Activated T-helper 1 cell treated with anti-CD3 and anti-CD28 coated beads, Interleukin-12 subunit alpha, Interleukin-12 subunit beta, Interleukin-2, Interleukin-4 antibody, amounts not matched to agents 30 ng/mL and 10 ng/mL and 1 ng/mL, durations not matched to agents 14 hours and 24 hours and 36 hours (primary cell): ENCODE measurements at regions not wholly inside any gene's neighbourhood (a gene's known extent, or its start where the extent isn't known, plus 50 kb on each side); places are given as distances from the start of the nearest gene placed in this dataset.

ENCODE experiments used
- DNase-seq: peaks from one replicate; pipeline ENCODE4 v3.0.0; 2021; ENCODE audit warnings: low spot score
- H3K27ac Mint-ChIP-seq: one replicate; pipeline ENCODE4 v1.8.0; 2021; ENCODE audit warnings: mild to moderate bottlenecking, mixed read lengths
- H3K27me3 Mint-ChIP-seq: one replicate; pipeline ENCODE4 v1.8.0; 2022; ENCODE audit warnings: mild to moderate bottlenecking, moderate library complexity, mixed read lengths; ENCODE audit not compliant: insufficient read depth
- H3K36me3 Mint-ChIP-seq: one replicate; pipeline ENCODE4 v1.8.0; 2021; ENCODE audit warnings: low read depth, mixed read lengths
- H3K4me1 Mint-ChIP-seq: one replicate; pipeline ENCODE4 v1.8.0; 2021; ENCODE audit warnings: low read depth, mixed read lengths
- H3K4me3 Mint-ChIP-seq: one replicate; pipeline ENCODE4 v1.8.0; 2021; ENCODE audit warnings: mild to moderate bottlenecking, moderate library complexity, mixed read lengths
- H3K9me3 Mint-ChIP-seq: one replicate; pipeline ENCODE4 v1.8.0; 2021; ENCODE audit warnings: mixed read lengths
- intact Hi-C: fragments of 100-400 bp; cut with micrococcal nuclease; formaldehyde crosslinking; loops from one replicate; pipeline ENCODE4 v1.15.1; 2024

GRCh38 chr2:78262713-78263375 lies 740.7 kb upstream of the LRRTM4 start:
- H3K36me3 Mint-ChIP-seq = no peaks in the 10 kb centered on the region
- no peak for DNase-seq
- peaks cover 14% of the 10 kb centered on the region for H3K9me3 Mint-ChIP-seq
- H3K27ac Mint-ChIP-seq = no peak overlapping the region
- no peaks in the 10 kb centered on the region for H3K4me1 Mint-ChIP-seq
- intact Hi-C loops = no loop called here
- H3K4me3 Mint-ChIP-seq = no peak overlapping the region
- H3K27me3 Mint-ChIP-seq = no peaks in the 10 kb centered on the region

DNA sequence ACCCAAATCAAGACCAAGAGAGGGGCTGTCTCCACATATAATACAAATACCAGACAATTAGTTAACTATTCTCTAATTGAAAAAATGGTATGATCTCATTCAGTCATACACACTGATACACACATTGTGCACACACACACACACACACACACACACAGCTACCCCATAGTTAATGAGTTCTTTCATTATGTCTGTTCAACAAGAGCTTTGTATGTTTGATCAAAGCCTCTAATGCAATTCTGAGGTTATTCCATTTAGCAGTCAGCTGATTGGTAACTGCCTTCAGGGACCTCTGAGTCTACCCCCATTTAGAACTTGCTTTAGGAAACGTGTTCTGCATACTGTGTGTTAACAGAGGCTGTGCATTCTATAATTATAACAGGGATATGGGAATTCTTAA lies 741.4 kb upstream of the LRRTM4 start:
- H3K4me1 Mint-ChIP-seq = no peaks in the 10 kb centered on the region
- H3K27me3 Mint-ChIP-seq = no peaks in the 10 kb centered on the region
- no peaks in the 10 kb centered on the region for H3K36me3 Mint-ChIP-seq
- H3K4me3 Mint-ChIP-seq = no peak overlapping the region
- no peak for DNase-seq
- no peak overlapping the region for H3K27ac Mint-ChIP-seq
- intact Hi-C loops = no loop called here
- peaks cover 14% of the 10 kb centered on the region for H3K9me3 Mint-ChIP-seq

DNA sequence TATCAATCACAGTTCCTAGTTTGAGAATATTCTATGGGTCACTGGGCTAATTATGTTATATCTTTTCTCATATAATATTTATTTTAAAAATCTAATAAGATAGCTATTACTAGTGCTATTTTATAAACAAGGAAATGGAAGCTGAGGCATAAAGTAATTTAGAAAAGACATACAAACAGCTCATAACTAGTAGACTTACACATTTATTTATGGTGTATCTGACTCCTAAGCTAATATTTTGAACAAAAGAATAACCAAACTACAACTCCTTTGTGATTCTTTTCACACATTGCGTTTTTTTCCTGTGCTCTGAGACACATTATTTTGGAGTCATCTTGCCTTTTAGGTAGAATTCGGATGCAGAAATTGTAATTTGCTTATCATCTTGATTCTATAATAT lies 742.0 kb upstream of the LRRTM4 start:
- no peak overlapping the region for H3K27ac Mint-ChIP-seq
- H3K27me3 Mint-ChIP-seq = no peaks in the 10 kb centered on the region
- intact Hi-C loops = no loop called here
- H3K4me1 Mint-ChIP-seq = no peaks in the 10 kb centered on the region
- H3K36me3 Mint-ChIP-seq = no peaks in the 10 kb centered on the region
- no peak overlapping the region for H3K4me3 Mint-ChIP-seq
- H3K9me3 Mint-ChIP-seq = peaks cover 13% of the 10 kb centered on the region
- DNase-seq = no peak

DNA sequence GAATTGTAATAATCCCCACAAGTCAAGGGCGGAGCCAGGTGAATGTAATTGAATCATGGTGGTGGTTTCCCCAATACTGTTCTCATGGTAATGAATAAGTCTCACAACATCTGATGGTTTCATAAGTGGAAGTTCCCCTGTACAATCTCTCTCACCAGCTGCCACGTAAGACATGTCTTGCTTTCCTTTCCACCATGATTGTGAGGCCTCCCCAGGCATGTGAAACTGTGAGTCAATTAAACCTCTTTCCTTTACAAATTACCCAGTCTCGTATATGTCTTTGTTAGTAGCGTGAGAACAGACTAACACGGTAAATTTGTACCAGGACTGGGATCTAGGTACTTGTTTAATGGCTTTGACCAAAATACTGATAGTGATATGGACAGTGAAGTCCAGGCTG lies 744.3 kb upstream of the REG3G start:
- Mint-ChIP-seq H3K27me3 (no peaks in the 10 kb centered on the region), H3K27ac (no peak overlapping the region), H3K4me1 (no peaks in the 10 kb centered on the region), H3K4me3 (no peak overlapping the region), H3K36me3 (no peaks in the 10 kb centered on the region), H3K9me3 (peaks cover 6% of the 10 kb centered on the region)
- no peak for DNase-seq
- intact Hi-C loops = no loop called here

DNA sequence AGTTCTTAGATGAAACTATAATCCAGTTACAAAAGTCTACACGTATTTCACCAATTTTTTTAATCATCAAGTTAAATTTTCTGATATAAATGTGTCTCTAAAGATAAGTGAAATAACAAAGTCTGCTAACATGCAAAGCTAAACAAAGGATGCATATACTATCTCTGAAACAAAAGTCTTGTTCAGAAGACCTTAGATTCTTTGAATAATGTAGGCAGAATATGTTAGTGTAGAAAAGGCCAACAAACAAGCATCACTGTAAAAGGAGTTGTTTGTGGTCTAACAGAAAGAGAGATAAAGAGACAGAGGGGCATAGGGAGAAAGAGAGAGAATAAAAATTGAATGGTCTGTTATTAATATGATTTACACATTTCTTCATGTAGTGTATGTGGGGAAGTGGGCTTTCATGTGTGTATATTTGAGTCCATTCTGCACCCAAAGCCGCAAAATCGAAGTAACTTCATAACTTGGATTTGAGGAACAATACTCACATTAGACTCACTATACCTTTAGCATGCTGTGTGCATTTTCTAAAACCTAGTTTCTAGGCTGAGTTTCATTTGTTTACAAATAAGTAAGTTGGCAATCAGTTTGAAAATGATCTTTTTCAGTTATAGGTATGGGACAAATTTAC lies 734.8 kb upstream of the REG3G start:
- H3K27me3 Mint-ChIP-seq = no peaks in the 10 kb centered on the region
- no peaks in the 10 kb centered on the region for H3K9me3 Mint-ChIP-seq
- H3K36me3 Mint-ChIP-seq = no peaks in the 10 kb centered on the region
- H3K4me3 Mint-ChIP-seq = no peak overlapping the region
- no peak for DNase-seq
- no peaks in the 10 kb centered on the region for H3K4me1 Mint-ChIP-seq
- intact Hi-C loops = no loop called here
- H3K27ac Mint-ChIP-seq = no peak overlapping the region

DNA sequence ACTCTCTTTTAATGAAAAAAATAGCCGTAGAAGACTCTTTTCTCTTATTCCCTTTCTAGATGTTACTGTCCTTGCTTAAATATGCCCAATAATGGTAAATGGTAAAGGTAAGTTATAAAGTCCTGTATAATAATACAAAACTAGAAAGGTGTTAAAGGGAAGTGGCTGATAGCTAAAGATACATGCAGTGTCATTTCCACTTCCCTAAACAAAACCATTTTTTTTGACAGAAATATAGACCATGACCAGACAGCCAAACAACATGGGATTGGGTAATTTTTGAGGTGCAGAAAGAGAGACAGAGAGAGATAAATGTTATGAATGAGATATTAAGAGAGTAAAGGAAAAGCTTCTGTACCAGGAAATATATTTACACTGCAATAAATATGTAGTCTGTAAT lies 731.7 kb upstream of the REG3G start:
- intact Hi-C loops = no loop called here
- Mint-ChIP-seq H3K9me3 (no peaks in the 10 kb centered on the region), H3K36me3 (no peaks in the 10 kb centered on the region), H3K27me3 (no peaks in the 10 kb centered on the region), H3K4me3 (no peak overlapping the region), H3K27ac (no peak overlapping the region), H3K4me1 (no peaks in the 10 kb centered on the region)
- DNase-seq = no peak

DNA sequence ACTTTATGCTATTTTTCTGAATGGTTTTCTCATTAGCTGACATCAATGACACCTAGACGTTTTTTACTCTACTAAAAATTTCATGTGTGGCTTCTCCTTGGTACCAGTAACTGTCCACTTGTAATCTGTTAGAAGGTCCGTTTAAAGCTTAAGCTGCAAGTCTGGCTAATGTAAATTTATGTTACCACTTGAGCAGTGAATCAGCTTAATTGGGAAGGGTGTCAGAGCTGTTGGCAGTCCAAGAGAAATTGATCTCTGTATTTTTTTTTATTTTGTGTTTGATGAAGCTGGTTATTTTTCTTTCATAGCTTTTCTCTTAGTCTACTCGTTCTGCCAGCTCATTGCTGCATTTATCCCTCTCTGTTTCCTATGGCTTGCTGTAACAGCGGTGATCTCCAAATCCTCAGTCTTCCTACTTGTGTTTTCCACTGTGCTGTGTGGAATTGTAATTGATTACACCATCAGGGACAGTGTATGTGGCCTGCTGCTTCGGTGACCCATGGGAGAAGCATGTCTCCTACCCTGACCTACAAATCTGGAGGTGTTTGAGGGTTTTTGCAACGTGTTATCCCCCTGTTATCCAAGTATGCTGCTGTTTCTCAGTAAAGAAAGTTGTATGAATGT lies 724.2 kb upstream of the REG3G start:
- Mint-ChIP-seq H3K4me3 (no peak overlapping the region), H3K4me1 (no peaks in the 10 kb centered on the region), H3K9me3 (peaks cover 3% of the 10 kb centered on the region), H3K36me3 (no peaks in the 10 kb centered on the region), H3K27ac (no peak overlapping the region), H3K27me3 (no peaks in the 10 kb centered on the region)
- intact Hi-C loops = no loop called here
- no peak for DNase-seq

GRCh38 chr2:78304678-78305077 lies 720.8 kb upstream of the REG3G start:
- intact Hi-C loops = no loop called here
- Mint-ChIP-seq H3K27ac (no peak overlapping the region), H3K4me3 (no peak overlapping the region), H3K27me3 (no peaks in the 10 kb centered on the region), H3K9me3 (peaks cover 3% of the 10 kb centered on the region), H3K4me1 (no peaks in the 10 kb centered on the region), H3K36me3 (no peaks in the 10 kb centered on the region)
- DNase-seq = no peak

- Mint-ChIP-seq H3K9me3 (peaks cover 13% of the 10 kb centered on the region), H3K4me1 (no peaks in the 10 kb centered on the region), H3K36me3 (no peaks in the 10 kb centered on the region), H3K27ac (no peak overlapping the region), H3K27me3 (no peaks in the 10 kb centered on the region), H3K4me3 (no peak overlapping the region)
- intact Hi-C loops = no loop called here
- no peak for DNase-seq
Observed at GRCh38 chr2:78309460-78309859, 716.0 kb upstream of the REG3G start.

DNA sequence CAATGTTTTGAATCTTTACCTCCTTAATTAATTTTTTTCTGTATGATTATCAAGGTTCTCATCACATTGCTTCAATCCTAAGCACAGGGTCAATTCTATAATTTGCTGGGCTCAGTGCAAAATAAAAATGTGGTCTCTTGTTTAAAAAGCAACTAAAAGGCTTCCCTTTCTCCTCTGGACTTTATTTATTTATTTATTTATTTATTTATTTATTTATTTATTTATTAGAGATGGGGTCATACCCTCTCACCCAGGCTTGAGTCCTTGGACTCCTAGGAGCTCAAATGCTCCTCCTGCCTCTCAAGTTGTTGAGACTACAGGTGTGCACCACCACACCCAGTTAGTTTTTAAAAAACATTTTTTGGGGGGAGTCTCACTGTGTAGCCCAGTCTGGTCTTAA lies 710.1 kb upstream of the REG3G start:
- DNase-seq = no peak
- no peaks in the 10 kb centered on the region for H3K4me1 Mint-ChIP-seq
- H3K4me3 Mint-ChIP-seq = no peak overlapping the region
- no peaks in the 10 kb centered on the region for H3K36me3 Mint-ChIP-seq
- H3K27me3 Mint-ChIP-seq = no peaks in the 10 kb centered on the region
- H3K27ac Mint-ChIP-seq = no peak overlapping the region
- intact Hi-C loops = no loop called here
- H3K9me3 Mint-ChIP-seq = peaks cover 22% of the 10 kb centered on the region

DNA sequence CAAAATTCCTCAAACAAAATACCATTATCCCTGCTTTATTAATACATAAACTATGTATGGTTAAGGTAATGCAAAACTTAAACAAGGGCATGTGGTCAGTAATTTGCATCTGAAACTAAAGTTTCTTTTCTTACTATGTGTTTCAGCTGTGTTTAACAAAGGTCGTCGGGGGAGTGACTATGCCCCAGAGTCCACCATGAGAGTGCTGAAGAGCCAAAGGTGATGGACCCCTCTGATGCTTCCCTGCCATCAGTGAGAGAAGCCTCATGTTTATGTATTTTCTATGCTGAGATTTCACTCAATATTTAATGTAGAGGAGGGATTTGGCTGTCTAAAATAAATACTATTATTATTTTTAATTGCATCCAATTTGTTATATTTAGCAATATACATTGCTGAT lies 707.2 kb upstream of the REG3G start:
- H3K27ac Mint-ChIP-seq = no peak overlapping the region
- H3K36me3 Mint-ChIP-seq = no peaks in the 10 kb centered on the region
- peaks cover 15% of the 10 kb centered on the region for H3K9me3 Mint-ChIP-seq

GRCh38 chr2:78330193-78330592 lies 695.3 kb upstream of the REG3G start:
- no peak overlapping the region for H3K4me3 Mint-ChIP-seq
- no peak for DNase-seq
- no peaks in the 10 kb centered on the region for H3K4me1 Mint-ChIP-seq
- H3K27ac Mint-ChIP-seq = no peak overlapping the region
- no peaks in the 10 kb centered on the region for H3K27me3 Mint-ChIP-seq
- intact Hi-C loops = no loop called here
- no peaks in the 10 kb centered on the region for H3K36me3 Mint-ChIP-seq
- H3K9me3 Mint-ChIP-seq = peaks cover 15% of the 10 kb centered on the region

More for the DNA sequence above, 707.2 kb upstream of the REG3G start:
- Mint-ChIP-seq H3K4me1 (no peaks in the 10 kb centered on the region), H3K4me3 (no peak overlapping the region), H3K27me3 (no peaks in the 10 kb centered on the region)
- intact Hi-C loops = no loop called here
- no peak for DNase-seq

DNA sequence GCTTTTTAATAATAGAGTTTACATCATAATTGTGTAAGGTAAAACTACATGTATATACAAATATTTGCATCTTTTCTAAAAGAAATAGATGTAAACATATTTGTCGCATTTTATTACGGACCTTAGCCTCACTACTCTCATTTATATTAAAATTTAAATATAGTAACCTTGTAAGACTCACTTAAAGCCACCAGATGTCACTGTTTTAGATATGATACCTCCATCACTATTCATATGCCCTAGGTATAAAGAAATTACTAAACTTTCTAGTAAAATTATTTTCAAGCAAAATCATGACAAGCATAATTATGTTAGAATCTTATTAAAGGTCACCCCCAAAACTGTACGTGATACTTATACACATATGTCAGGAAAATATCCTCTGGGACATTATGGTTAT lies 674.3 kb upstream of the REG3G start:
- H3K27ac Mint-ChIP-seq = no peak overlapping the region
- H3K27me3 Mint-ChIP-seq = no peaks in the 10 kb centered on the region
- intact Hi-C loops = no loop called here
- no peak overlapping the region for H3K4me3 Mint-ChIP-seq
- H3K4me1 Mint-ChIP-seq = no peaks in the 10 kb centered on the region
- no peak for DNase-seq
- no peaks in the 10 kb centered on the region for H3K36me3 Mint-ChIP-seq
- no peaks in the 10 kb centered on the region for H3K9me3 Mint-ChIP-seq
